Fibroblast of peridontal ligament (primary cell): ENCODE measurements at regions not wholly inside any gene's neighbourhood (a gene's known extent, or its start where the extent isn't known, plus 50 kb on each side); places are given as distances from the start of the nearest gene placed in this dataset.
"Not testable (repeated sequence)": the region's sequence is repeated elsewhere in the genome, so short reads cannot be mapped to it uniquely, and the experiment has no call there.

Experiments used
- DNase-seq: peaks from one replicate; pipeline ENCODE4 v3.0.0-alpha.2; 2010; ENCODE audit errors: extremely low read depth

- DNase-seq, result no peak
These were observed 317.8 kb upstream of the NCAM1 start for GRCh38 chr11:112643416-112643815.

- DNase-seq, result no peak
These were observed 316.6 kb upstream of the NCAM1 start for GRCh38 chr11:112644410-112645131.

- no peak for DNase-seq
These were observed 311.4 kb upstream of the NCAM1 start for GRCh38 chr11:112649856-112650255.

DNA sequence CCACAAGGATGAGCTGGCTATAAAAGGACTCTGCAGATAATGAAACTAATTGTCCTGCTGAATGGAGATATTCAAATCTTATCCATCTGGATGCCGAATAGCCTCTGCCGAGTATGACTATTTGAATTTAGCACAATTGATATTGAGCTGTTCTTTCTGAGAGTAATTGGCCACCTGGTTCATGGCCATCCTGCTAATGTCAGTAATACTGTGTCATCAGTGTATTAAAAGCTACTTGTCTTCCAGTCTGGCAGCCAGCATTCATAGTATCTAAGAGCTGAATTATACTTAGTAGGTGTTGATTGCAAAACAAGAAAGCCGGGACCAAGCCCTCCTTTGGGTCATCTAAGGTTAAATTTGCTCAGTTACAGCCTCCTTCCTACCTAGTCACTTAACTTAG is 310.7 kb upstream of the NCAM1 start:
- DNase-seq, result no peak

GRCh38 chr11:112651386-112651785 is 309.8 kb upstream of the NCAM1 start:
- no peak for DNase-seq

DNA sequence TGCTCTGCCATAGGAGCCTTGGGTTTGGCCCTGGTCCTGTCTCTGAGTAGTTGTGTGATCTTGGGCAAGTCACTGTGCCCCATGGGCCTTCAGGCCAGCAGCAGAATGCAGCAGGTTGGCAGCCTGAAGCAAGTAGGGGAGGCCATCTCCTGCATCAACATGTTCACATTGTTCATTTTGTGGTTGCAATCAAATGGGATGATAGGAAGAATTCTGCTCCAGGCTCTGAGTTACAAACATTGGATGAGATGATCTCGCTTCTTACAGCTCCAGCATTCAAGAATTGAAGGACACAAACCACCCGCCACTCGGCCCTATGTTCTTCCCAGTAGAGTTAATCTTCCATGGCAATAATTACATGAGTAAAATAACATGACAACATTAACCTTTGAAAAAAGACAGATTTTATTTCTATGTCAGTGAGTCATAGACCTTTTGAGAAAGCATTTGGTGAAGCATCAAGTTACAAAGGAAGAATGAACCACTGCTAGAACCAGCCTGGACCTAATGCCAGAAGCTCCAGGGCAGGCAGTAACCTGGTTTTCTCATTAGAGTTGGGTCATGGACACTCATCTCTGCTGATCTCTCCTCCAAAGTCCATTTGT is 308.3 kb upstream of the NCAM1 start:
- DNase-seq, result peak; percentile 60

DNA sequence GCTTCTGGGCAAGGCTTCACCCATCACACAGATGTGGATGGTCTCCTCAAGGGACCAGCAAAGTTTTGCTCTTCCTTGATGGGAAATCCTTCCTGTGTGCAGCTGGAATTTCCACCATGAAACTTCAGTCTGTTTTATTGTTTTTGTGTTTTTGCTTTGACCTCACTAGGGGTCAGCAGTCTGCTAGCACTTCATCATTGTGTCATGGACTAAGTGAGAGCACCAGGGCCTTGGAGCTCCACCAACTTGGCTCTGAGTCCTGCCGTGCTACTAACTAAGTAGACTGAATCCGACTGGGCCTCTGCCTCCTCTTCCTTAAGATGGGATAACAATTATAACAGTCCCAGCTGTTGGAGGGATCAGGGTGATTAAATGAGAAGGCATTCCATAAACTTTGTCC is 305.8 kb upstream of the NCAM1 start:
- DNase-seq, result peak; percentile 88

DNA sequence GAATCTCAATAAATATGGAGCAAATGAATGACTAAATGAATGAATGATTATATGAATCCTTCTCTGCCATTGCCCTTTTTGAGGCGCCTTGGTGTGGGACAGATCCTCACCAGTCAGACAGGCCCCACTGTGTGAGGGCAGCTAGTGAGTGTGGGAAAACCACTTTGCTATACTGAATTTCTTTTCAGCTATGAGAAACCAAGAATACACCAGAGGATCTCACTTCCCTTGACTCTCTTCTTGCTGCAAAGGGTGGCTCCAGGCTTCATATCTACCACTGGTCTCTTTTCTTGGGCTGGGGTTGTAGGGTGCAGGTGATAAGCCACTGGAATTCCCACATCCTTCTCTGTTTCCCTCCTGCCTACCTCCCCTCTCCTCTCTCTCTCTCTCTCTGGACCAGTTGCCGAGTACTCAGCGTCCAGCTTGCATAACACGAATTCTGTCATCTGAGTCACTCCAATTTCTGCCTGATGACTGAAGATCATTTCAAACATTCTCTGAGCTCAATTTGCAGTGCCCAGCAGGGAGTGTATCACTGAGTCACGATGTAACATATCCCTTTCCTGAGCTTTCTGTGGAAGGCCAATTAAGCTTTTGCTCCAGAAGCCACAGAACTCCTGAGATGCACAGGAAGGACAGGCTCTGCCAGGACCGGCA is 304.3 kb upstream of the NCAM1 start:
- peak; percentile 88 for DNase-seq

- DNase-seq, result no peak
These were observed 302.8 kb upstream of the NCAM1 start for GRCh38 chr11:112658431-112658878.

DNA sequence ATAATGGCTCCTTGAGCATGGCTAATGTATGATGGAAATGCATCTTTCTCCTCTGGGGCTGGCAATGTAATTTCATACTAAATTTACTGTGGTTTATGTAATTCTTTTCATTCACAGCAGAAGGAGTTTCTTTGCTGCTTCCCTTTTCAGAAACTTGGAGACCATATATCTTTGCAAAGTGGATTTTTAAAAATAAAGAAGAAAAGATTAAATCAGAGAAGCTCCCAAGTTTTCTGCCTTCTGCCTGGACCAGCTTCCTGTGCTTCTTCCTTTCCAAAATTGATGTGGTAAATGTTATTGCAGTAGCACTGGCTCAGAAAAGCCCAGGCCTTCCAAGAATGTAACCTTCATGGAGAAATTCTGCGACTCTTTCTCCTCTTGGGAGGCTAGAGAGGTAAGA is 300.1 kb upstream of the NCAM1 start:
- DNase-seq, result no peak

GRCh38 chr11:112661571-112661970 is 299.6 kb upstream of the NCAM1 start:
- no peak for DNase-seq

DNA sequence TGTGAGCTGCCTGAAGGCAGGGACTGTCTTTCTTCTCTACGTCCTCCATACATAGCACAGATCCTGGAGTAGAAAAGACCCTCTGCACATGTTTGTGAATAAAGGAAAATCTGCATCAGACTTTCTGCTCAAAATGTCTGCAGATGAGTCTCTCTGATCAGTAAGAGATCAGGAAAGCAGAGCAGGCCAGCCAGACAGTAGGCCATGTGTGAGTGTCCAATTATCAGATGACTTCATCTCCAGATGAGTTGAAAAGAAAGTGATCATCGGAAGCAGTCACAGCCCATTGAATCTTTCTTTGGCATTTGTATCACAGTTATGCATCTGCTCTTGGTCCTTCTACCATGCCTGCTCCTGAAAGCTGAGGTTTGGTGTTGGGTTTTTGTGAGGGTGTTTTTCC is 298.7 kb upstream of the NCAM1 start:
- DNase-seq, result no peak

GRCh38 chr11:112663947-112664634 is 297.1 kb upstream of the NCAM1 start:
- DNase-seq, result no peak

GRCh38 chr11:112665291-112665690 is 295.9 kb upstream of the NCAM1 start:
- no peak for DNase-seq

DNA sequence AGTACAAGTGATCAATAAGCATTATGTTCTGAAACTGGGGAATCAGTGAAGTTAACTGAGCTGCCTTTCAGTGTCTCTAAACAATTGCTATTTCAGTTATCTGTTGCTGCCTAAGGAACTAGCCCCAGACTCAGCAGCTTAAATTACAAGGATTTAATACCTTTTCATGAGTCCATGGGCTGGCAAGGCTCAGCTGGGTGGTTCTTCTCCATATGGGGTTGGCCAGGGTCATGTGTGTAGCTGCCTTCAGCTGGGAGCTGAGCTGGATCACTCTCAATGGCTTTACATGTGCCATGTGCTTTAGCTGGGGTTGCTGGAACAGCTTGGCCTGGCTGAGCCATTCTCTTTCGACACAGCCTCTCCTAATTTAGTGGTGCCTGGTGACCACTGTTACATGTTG is 295.0 kb upstream of the NCAM1 start:
- DNase-seq, result no peak

DNA sequence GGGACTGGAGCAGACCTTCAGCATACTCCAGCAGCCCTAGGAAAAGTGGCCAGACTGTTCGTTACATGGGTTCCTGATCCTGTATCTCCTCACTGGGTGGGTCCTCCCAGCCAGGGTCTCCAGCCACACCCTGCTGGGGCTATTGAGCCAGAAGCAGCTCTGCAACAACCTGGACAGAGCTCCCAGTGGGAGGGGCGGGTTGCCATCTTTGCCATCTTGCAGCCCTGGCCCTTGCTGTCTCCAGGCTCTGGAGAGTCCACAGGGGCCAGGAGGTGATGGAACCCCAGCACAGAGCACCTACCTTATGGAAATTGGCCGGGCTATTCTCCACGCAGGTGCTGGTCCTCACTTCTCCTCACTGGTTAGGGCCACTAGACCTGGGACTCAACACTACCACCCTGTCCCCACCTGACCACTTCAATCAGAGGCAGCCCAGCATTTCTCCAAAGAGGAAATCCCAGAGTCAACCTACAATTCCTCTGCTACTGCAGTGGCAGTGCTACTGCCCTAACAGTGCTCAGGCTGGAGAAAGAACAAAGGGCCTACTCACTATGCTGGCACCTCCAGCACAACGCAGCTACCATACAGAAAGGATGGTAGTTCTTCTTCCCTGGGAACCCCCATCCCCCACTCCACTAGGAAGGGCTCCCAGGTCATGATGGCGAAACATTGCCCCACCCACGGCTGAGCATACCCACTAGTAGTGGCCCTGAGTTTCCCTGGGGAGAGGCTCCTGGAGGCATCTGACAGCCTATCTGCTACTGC is 290.2 kb upstream of the NCAM1 start:
- no peak for DNase-seq

GRCh38 chr11:112673401-112673800 is 287.8 kb upstream of the NCAM1 start:
- DNase-seq, result not testable (repeated sequence)

DNA sequence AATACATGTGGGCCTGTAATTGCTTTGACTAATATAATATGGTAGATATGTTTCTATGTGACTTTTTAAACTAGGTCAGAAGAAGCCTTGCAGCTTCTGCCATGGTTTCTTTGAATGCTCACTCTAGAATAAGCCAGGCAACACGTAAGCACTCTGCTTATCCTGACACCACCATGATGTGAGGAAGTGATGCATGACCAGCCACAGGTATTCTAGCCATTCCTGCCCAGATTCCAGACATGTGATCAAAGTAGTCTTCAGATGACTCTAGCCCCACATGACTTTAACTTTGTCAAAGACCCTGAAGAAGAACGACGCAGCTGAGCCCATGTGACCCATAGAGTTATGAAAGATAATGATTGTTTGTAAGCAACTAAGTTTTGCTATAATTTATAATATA is 276.1 kb upstream of the NCAM1 start:
- no peak for DNase-seq

DNA sequence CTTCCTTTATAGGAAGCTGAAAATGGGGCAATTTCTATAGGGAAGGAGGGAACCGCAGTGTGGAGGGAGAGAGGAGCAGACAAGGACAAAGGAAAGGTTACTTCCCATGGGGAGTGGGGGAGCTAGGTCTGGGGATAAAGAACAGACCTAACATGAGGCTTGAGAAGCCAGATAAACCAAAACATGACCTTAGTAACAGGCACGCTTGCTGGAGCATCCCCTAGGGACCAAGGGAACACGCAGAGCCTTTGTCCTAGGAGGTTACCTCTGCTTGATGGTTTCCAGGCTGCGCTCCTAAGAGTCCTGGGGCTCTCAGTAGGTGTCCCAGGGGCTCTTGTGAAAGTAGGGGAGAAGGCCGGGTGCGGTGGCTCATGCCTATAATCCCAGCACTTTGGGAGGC is 271.4 kb upstream of the NCAM1 start:
- DNase-seq, result no peak

DNA sequence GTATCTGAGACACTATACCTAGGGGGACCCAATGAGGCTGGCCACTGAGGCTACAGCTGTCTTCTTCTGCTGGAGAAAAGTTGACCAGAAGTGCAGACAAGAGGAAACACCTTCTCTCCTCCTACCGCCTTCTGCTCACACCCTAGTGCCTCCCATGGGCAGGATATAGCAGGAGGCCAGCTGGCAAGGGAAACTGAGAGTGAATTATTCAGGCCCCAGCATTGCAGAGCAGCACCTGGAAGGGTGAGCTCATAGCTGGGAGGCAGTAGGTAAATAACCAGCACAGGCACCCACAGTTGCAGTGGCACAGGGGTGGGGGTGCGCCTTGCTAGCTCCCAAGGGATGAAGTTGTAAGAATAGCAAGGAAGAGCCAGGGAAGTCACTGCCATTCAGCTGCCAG is 267.4 kb upstream of the NCAM1 start:
- no peak for DNase-seq

DNA sequence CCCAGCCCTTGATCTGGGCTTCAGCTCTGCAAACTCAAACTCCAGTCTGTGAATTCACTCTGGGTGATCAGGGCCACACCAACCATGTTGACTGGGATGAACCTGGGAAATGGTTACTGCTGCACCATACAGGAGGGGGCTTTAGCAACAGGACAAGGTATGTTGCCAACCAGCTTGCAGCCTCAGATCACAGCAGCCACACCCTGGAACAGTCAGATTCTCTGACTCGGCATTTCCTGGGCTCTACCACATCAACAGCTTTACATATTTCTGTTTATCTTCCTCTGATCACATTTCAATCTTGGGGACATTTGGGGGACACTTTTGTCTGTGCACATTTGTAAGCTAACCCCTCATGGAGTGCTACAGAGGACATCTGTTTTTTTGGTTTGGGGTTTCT is 267.0 kb upstream of the NCAM1 start:
- DNase-seq, result no peak

DNA sequence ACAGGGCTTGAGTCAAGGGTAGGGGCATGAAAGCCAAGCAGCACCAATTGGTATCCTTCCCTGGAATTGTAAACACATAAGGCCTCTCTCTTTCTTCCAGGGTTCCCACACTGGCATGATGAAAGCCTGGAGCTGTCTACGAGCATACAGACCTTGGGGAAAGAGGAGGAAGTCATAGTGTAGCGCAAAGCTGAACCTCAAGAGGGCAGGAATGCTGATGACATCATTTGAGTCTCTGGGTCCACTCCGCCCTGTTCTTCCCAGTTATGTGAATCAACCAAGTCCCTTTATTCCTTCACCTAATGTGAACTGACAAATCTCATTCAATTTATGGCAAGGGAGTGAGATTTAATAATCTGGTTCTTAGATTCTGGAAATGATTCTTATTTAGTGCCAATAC is 266.4 kb upstream of the NCAM1 start:
- DNase-seq, result no peak
